GM13976 (cell line): ENCODE measurements at regions not wholly inside any gene's neighbourhood (a gene's known extent, or its start where the extent isn't known, plus 50 kb on each side); places are given as distances from the start of the nearest gene placed in this dataset.

ENCODE experiments used
- DNase-seq: peaks from one replicate; pipeline ENCODE4 v3.0.0; 2012; ENCODE audit warnings: low spot score
- CTCF ChIP-seq: IDR thresholded peaks from 2 replicates; pipeline ENCODE4 v1.5.1; 2012; ENCODE audit warnings: borderline replicate concordance, mild to moderate bottlenecking; ENCODE audit not compliant: insufficient read depth; ENCODE audit errors: extremely low read depth, missing control alignments, control extremely low read depth
- in situ Hi-C: fragments of 300-500 bp; cut with MboI; formaldehyde crosslinking; loops from one replicate; pipeline ENCODE4 v1.12.0; 2022; ENCODE audit warnings: low sequenced_read_pairs, mixed read lengths, inconsistent platforms; ENCODE audit not compliant: unreplicated experiment

GRCh38 chr6:43951756-43952675 is 175.2 kb downstream of the MRPL14 start:
- in situ Hi-C loops, result no loop called here
- no peak for DNase-seq
- no peak for TF ChIP-seq CTCF

- DNase-seq, result no peak
- in situ Hi-C loops, result no loop called here
- TF ChIP-seq CTCF, result no peak
Measured at GRCh38 chr6:43951063-43951755, 176.0 kb downstream of the MRPL14 start.

- TF ChIP-seq CTCF, result no peak
- in situ Hi-C loops, result no loop called here
- DNase-seq, result no peak
Measured at GRCh38 chr6:43950731-43951062, 176.6 kb downstream of the MRPL14 start.

- no peak for TF ChIP-seq CTCF
- DNase-seq, result no peak
- in situ Hi-C loops, result no loop called here
Measured at GRCh38 chr6:43950051-43950605, 177.1 kb downstream of the MRPL14 start.

- no peak for DNase-seq
- no peak for TF ChIP-seq CTCF
- in situ Hi-C loops, result no loop called here
Measured at GRCh38 chr6:43949551-43949991, 177.7 kb downstream of the MRPL14 start.

- in situ Hi-C loops, result no loop called here
- no peak for TF ChIP-seq CTCF
- DNase-seq, result no peak
Measured at GRCh38 chr6:43948527-43949485, 178.4 kb downstream of the MRPL14 start.
